ENCODE measurements at regions not wholly inside any gene's neighbourhood (a gene's known extent, or its start where the extent isn't known, plus 50 kb on each side); places are given as distances from the start of the nearest gene placed in this dataset.

DNA sequence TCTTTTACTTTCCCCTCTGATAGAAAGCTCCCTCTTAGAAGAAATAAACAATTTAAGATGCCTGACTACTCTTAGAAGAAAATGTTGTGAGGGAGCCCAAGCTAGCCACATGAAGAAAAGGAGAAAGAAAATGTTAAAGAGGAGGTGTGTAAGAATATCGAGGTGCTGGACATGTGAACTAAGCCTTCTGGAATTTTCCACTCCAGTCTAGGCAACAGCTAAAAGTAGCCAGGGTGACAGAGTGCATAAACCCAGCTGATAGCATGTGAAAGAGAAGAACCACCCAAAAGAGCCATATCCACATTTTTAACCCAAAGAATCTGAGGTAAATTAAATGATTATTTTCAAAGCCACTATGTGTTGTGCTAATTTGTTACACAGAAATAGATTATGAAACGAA, 1690.6 kb upstream of the LRRTM3 start:
- no peak for TF ChIP-seq CTCF (conservative IDR thresholded peaks at IDR 0.05; ENCODE audit: low read depth, low read length)
- TF ChIP-seq EZH2 (IDR thresholded peaks at IDR 0.05; ENCODE audit: borderline replicate concordance, low read depth, low read length, poor library complexity, severe bottlenecking) = no peak

All from A673 (cell line).